IMR-90 (cell line): ENCODE measurements at regions not wholly inside any gene's neighbourhood (a gene's known extent, or its start where the extent isn't known, plus 50 kb on each side); places are given as distances from the start of the nearest gene placed in this dataset.

Experiments used
- ATAC-seq: fragments of 200-7000 bp; cut with Tn5 transposase; 2 replicates; pipeline ENCODE4 v1.9.1; 2020; ENCODE audit warnings: low read depth, mild to moderate bottlenecking, moderate library complexity
- BruUV-seq: library from RNA; stranded (reverse); fragments of 400-500 nt; replicated peaks from 2 replicates; lab custom pipeline; 2021; lab: Mats Ljungman, UMichigan
- CTCF ChIA-PET: fragments of 300-600 bp; formaldehyde crosslinking; extraction: SDS; loops from one replicate; lab custom pipeline; 2021; ENCODE audit warnings: antibody characterized with exemption; lab: Yijun Ruan, JAX
- POLR2A ChIA-PET: fragments of 300-600 bp; sonication (Branson Sonifier 250); formaldehyde crosslinking; loops from one replicate; lab custom pipeline; 2022; ENCODE audit warnings: antibody characterized with exemption; ENCODE audit not compliant: unreplicated experiment; lab: Charles Lee
- DNase-seq: peaks from one replicate; pipeline ENCODE4 v3.0.0; 2013
- H2AFZ ChIP-seq: replicated peaks from 2 replicates; pipeline ENCODE3; 2013; ENCODE audit warnings: low read length, mild to moderate bottlenecking; ENCODE audit not compliant: poor library complexity
- H2AK5ac ChIP-seq: 2 replicates; pipeline ENCODE4 v1.6.1; 2013; ENCODE audit warnings: low read depth, low read length, inconsistent platforms
- H2AK9ac ChIP-seq: replicated peaks from 2 replicates; pipeline ENCODE3; 2013; ENCODE audit warnings: mild to moderate bottlenecking, low read depth, low read length, moderate library complexity; ENCODE audit not compliant: poor library complexity
- H2BK120ac ChIP-seq: 2 replicates; pipeline ENCODE4 v1.6.1; 2013; ENCODE audit warnings: low read depth, low read length, inconsistent platforms
- H2BK15ac ChIP-seq: 3 replicates; pipeline ENCODE4 v1.6.1; 2013; ENCODE audit warnings: low read depth, low read length, inconsistent platforms
- H2BK20ac ChIP-seq: 2 replicates; pipeline ENCODE4 v1.6.1; 2013; ENCODE audit warnings: low read depth, mild to moderate bottlenecking, inconsistent platforms, low read length, moderate library complexity
- H2BK5ac ChIP-seq: 2 replicates; pipeline ENCODE4 v1.6.1; 2013; ENCODE audit warnings: mild to moderate bottlenecking, low read depth, low read length, inconsistent platforms; ENCODE audit not compliant: poor library complexity, severe bottlenecking
- H3K14ac ChIP-seq: replicated peaks from 2 replicates; pipeline ENCODE4 v1.6.1; 2013; ENCODE audit warnings: low read depth, low read length, inconsistent platforms
- H3K18ac ChIP-seq: 2 replicates; pipeline ENCODE4 v1.6.1; 2013; ENCODE audit warnings: low read depth, low read length, control low read depth
- H3K23ac ChIP-seq: 2 replicates; pipeline ENCODE4 v1.6.1; 2013; ENCODE audit warnings: low read depth, low read length, inconsistent platforms
- H3K27ac ChIP-seq: 2 replicates; pipeline ENCODE4 v1.5.1; 2013; ENCODE audit warnings: mild to moderate bottlenecking, control low read depth, low read length; ENCODE audit not compliant: insufficient read depth
- H3K27me3 ChIP-seq: 2 replicates; pipeline ENCODE4 v1.6.1; 2013; ENCODE audit warnings: low read length; ENCODE audit not compliant: control insufficient read depth, insufficient read depth
- H3K36me3 ChIP-seq: 2 replicates; pipeline ENCODE4 v1.6.1; 2013; ENCODE audit warnings: low read length, mixed read lengths; ENCODE audit not compliant: control insufficient read depth, insufficient read depth
- H3K4ac ChIP-seq: 2 replicates; pipeline ENCODE4 v1.6.1; 2013; ENCODE audit warnings: low read depth, low read length, inconsistent platforms
- H3K4me1 ChIP-seq: 2 replicates; pipeline ENCODE4 v1.6.1; 2013; ENCODE audit warnings: low read length, mixed read lengths; ENCODE audit not compliant: control insufficient read depth, insufficient read depth
- H3K4me2 ChIP-seq: 2 replicates; pipeline ENCODE4 v1.6.1; 2013; ENCODE audit warnings: low read depth, mild to moderate bottlenecking, control low read depth, low read length, moderate library complexity
- H3K4me3 ChIP-seq: 2 replicates; pipeline ENCODE4 v1.5.1; 2013; ENCODE audit warnings: low read depth, mild to moderate bottlenecking, control low read depth, low read length, moderate library complexity; ENCODE audit not compliant: insufficient read depth
- H3K56ac ChIP-seq: 2 replicates; pipeline ENCODE4 v1.6.1; 2013; ENCODE audit warnings: low read length, inconsistent platforms; ENCODE audit not compliant: insufficient read depth; ENCODE audit errors: extremely low read depth
- H3K79me1 ChIP-seq, 2 experiments: 2 replicates each; pipeline ENCODE4 v1.6.1; 2013; ENCODE audit warnings: low read length in 2 of 2, inconsistent platforms in 1 of 2, low read depth in 1 of 2
- H3K9ac ChIP-seq: 2 replicates; pipeline ENCODE4 v1.6.1; 2013; ENCODE audit warnings: low read depth, low read length, control low read depth
- H3K9me1 ChIP-seq: 2 replicates; pipeline ENCODE4 v1.6.1; 2013; ENCODE audit warnings: low read length, inconsistent platforms; ENCODE audit not compliant: insufficient read depth
- H3K9me3 ChIP-seq: 2 replicates; pipeline ENCODE4 v1.6.1; 2013; ENCODE audit warnings: low read length; ENCODE audit not compliant: control insufficient read depth, insufficient read depth
- H4K20me1 ChIP-seq: 2 replicates; pipeline ENCODE4 v1.6.1; 2013; ENCODE audit warnings: low read length, inconsistent platforms; ENCODE audit not compliant: insufficient read depth
- H4K5ac ChIP-seq: 2 replicates; pipeline ENCODE4 v1.6.1; 2013; ENCODE audit warnings: mild to moderate bottlenecking, low read depth, low read length, control low read depth
- H4K8ac ChIP-seq, 2 experiments: 2 replicates each; pipeline ENCODE4 v1.6.1; 2013; ENCODE audit warnings: low read depth in 2 of 2, low read length in 2 of 2, control low read depth in 1 of 2, inconsistent platforms in 1 of 2
- H4K91ac ChIP-seq: 2 replicates; pipeline ENCODE4 v1.6.1; 2013; ENCODE audit warnings: low read depth, low read length, inconsistent platforms; ENCODE audit not compliant: insufficient read depth
- MAFK ChIP-seq: IDR thresholded peaks from 2 replicates; pipeline ENCODE4 v1.6.1; 2012; ENCODE audit warnings: low read depth, low read length, improper control_type of control experiment
- MAZ ChIP-seq: IDR thresholded peaks from 2 replicates; pipeline ENCODE4 v1.6.1; 2012; ENCODE audit warnings: low read depth, mild to moderate bottlenecking, low read length, improper control_type of control experiment, moderate library complexity, borderline replicate concordance
- MXI1 ChIP-seq: IDR thresholded peaks from 2 replicates; pipeline ENCODE4 v1.6.1; 2012; ENCODE audit warnings: low read depth, mild to moderate bottlenecking, low read length, moderate library complexity, borderline replicate concordance
- POLR2A ChIP-seq: IDR thresholded peaks from 2 replicates; pipeline ENCODE4 v1.6.1; 2012; ENCODE audit warnings: mild to moderate bottlenecking, low read depth, low read length
- RAD21 ChIP-seq: IDR thresholded peaks from 2 replicates; pipeline ENCODE4 v1.6.1; 2012; ENCODE audit warnings: low read length, improper control_type of control experiment
- RCOR1 ChIP-seq: IDR thresholded peaks from 2 replicates; pipeline ENCODE4 v1.6.1; 2012; ENCODE audit warnings: mild to moderate bottlenecking, low read length, improper control_type of control experiment; ENCODE audit not compliant: insufficient replicate concordance
- dilution Hi-C: fragments of 300-500 bp; cut with HindIII; formaldehyde crosslinking; loops from one replicate; pipeline ENCODE4 v1.14.3; 2018; ENCODE audit warnings: low sequenced_read_pairs; ENCODE audit not compliant: unreplicated experiment
- in situ Hi-C: fragments of 300-500 bp; cut with MboI; formaldehyde crosslinking; loops from 3 replicates; pipeline ENCODE4 v1.14.3; 2019; ENCODE audit warnings: low sequenced_read_pairs, inconsistent platforms, mixed read lengths
- intact Hi-C: fragments of 100-400 bp; cut with micrococcal nuclease; formaldehyde crosslinking; loops from 2 replicates; pipeline ENCODE4 v1.10.0; 2022
- TF ChIP-seq, protein P1 (sequence below): conservative IDR thresholded peaks from 2 replicates; pipeline ENCODE4 v1.5.1; 2012; ENCODE audit warnings: mild to moderate bottlenecking, low read depth, low read length, improper control_type of control experiment
- TF ChIP-seq, protein P2 (sequence below): fragments of 150-350 bp; IDR thresholded peaks from 2 replicates; pipeline ENCODE4 v1.6.1; 2017; ENCODE audit warnings: mild to moderate bottlenecking, antibody characterized with exemption, low read length, low read depth

DNA sequence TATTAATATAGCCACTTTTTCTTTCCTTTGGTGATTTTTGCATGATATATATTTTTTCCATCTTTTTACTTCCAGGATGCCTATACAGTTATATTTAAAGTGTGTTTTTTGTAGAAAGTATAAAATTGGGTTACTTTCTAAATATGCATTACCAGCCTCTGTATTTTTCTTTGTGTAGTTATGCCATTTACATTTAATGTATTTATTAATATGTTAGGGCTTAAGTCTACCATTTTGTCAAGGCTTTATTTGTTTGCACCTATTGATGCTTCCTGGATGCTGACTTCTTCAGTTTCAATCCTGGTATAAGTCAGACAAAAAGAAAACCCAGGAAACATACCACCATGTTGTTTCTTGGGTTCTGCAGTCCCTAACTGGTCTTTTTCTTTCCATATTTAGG is 911.1 kb upstream of the GOT2 start:
- no peak overlapping the region for H2AK5ac ChIP-seq
- no peak overlapping the region for H3K14ac ChIP-seq
- H3K36me3 ChIP-seq: no peaks in the 10 kb centered on the region
- dilution Hi-C loops (no loop called here), intact Hi-C loops (no loop called here), in situ Hi-C loops (no loop called here)
- no peak overlapping the region for H3K18ac ChIP-seq
- no peak overlapping the region for H3K9ac ChIP-seq
- H3K9me1 ChIP-seq: no peaks in the 10 kb centered on the region
- H3K4me1 ChIP-seq: no peaks in the 10 kb centered on the region
- no peak overlapping the region for H4K5ac ChIP-seq
- H4K8ac ChIP-seq: no peak overlapping the region
- ATAC-seq: no peak
- no peak overlapping the region for H3K27ac ChIP-seq
- no peak overlapping the region for H3K4ac ChIP-seq
- H3K79me1 ChIP-seq: no peaks in the 10 kb centered on the region
- POLR2A ChIA-PET: no interaction called here
- no peaks in the 10 kb centered on the region for H4K20me1 ChIP-seq
- no peak overlapping the region for H3K4me2 ChIP-seq
- no peak overlapping the region for H2AFZ ChIP-seq
- H3K4me3 ChIP-seq: no peak overlapping the region
- H2BK5ac ChIP-seq: no peak overlapping the region
- no peak overlapping the region for H2AK9ac ChIP-seq
- no peak for DNase-seq
- H3K9me3 ChIP-seq: peaks cover 2% of the 10 kb centered on the region; the same call in 1 of the 2 replicates
- no peak overlapping the region for H3K23ac ChIP-seq
- no TSS peak for BruUV-seq
- H2BK15ac ChIP-seq: no peak overlapping the region
- H4K91ac ChIP-seq: no peak overlapping the region
- H3K27me3 ChIP-seq: no peaks in the 10 kb centered on the region
- H2BK20ac ChIP-seq: no peak overlapping the region
- H3K56ac ChIP-seq: no peak overlapping the region
- no peak overlapping the region for H2BK120ac ChIP-seq
- CTCF ChIA-PET: no interaction called here
- TF ChIP-seq RAD21 (no peak), MAFK (no peak), POLR2A (no peak), MXI1 (no peak), MAZ (no peak), RCOR1 (no peak)
- TF ChIP-seq, protein P1, sequence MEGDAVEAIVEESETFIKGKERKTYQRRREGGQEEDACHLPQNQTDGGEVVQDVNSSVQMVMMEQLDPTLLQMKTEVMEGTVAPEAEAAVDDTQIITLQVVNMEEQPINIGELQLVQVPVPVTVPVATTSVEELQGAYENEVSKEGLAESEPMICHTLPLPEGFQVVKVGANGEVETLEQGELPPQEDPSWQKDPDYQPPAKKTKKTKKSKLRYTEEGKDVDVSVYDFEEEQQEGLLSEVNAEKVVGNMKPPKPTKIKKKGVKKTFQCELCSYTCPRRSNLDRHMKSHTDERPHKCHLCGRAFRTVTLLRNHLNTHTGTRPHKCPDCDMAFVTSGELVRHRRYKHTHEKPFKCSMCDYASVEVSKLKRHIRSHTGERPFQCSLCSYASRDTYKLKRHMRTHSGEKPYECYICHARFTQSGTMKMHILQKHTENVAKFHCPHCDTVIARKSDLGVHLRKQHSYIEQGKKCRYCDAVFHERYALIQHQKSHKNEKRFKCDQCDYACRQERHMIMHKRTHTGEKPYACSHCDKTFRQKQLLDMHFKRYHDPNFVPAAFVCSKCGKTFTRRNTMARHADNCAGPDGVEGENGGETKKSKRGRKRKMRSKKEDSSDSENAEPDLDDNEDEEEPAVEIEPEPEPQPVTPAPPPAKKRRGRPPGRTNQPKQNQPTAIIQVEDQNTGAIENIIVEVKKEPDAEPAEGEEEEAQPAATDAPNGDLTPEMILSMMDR: no peak
- TF ChIP-seq, protein P2, sequence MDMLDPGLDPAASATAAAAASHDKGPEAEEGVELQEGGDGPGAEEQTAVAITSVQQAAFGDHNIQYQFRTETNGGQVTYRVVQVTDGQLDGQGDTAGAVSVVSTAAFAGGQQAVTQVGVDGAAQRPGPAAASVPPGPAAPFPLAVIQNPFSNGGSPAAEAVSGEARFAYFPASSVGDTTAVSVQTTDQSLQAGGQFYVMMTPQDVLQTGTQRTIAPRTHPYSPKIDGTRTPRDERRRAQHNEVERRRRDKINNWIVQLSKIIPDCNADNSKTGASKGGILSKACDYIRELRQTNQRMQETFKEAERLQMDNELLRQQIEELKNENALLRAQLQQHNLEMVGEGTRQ: no peak
